ENCODE measurements at regions not wholly inside any gene's neighbourhood (a gene's known extent, or its start where the extent isn't known, plus 50 kb on each side); places are given as distances from the start of the nearest gene placed in this dataset.

- no peak overlapping the region for H3K4me3 ChIP-seq (ENCODE audit: low read depth, low read length)
- no peak for TF ChIP-seq CTCF (IDR thresholded peaks at IDR 0.05; ENCODE audit: insufficient read depth, low read depth, low read length)
- no peak for DNase-seq (ENCODE audit: low read depth)
Measured at GRCh38 chr7:10315881-10316280, 657.8 kb upstream of the PHF14 start.

GRCh38 chr7:10316488-10316887, 657.2 kb upstream of the PHF14 start:
- no peak overlapping the region for H3K4me3 ChIP-seq (ENCODE audit: low read depth, low read length)
- DNase-seq (ENCODE audit: low read depth), result no peak
- no peak for TF ChIP-seq CTCF (IDR thresholded peaks at IDR 0.05; ENCODE audit: insufficient read depth, low read depth, low read length)

- DNase-seq (ENCODE audit: low read depth), result no peak
- no peak overlapping the region for H3K4me3 ChIP-seq (ENCODE audit: low read depth, low read length)
- no peak for TF ChIP-seq CTCF (IDR thresholded peaks at IDR 0.05; ENCODE audit: insufficient read depth, low read depth, low read length)
Measured at GRCh38 chr7:10325395-10325794, 648.3 kb upstream of the PHF14 start.

DNA sequence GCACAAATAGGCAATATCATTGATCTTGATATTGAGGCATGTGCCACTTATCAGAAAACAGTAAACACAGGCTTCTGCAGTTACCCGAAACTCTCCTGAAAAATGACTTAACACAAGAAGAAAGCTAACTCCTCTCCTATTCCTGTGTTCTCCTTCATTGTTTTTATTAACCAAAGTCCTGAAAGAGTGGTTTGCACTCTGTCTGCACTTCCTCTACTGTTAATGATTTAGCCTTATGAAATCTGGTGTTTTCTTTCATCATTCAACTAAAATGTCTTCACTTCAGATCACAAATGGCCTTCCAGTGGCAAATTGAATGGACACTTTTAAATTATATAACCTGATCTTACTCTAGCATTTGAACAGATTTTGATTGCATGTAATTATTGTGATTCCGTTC, 630.6 kb upstream of the PHF14 start:
- no peak for TF ChIP-seq CTCF (IDR thresholded peaks at IDR 0.05; ENCODE audit: insufficient read depth, low read depth, low read length)
- no peak for DNase-seq (ENCODE audit: low read depth)
- H3K4me3 ChIP-seq (ENCODE audit: low read depth, low read length), result no peak overlapping the region

DNA sequence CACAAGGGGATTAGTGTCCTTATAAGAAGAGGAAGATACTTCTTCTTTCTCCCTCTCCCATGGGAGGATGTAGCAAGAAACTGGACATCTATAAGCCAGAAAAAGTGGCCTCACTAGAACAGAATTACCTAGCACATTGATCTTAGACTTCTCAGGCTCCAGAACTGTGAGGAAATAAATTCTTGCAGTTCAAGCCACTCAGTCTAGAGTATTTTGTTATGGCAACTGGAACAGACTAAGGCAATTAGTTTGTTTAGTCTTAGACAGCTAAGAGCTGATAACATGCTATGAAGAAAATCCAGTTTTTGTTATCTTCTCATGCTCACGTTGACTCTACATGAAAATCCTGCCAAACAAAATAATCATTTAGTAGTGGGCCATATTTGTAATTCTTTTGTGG, 627.6 kb upstream of the PHF14 start:
- no peak for TF ChIP-seq CTCF (IDR thresholded peaks at IDR 0.05; ENCODE audit: insufficient read depth, low read depth, low read length)
- DNase-seq (ENCODE audit: low read depth), result no peak

DNA sequence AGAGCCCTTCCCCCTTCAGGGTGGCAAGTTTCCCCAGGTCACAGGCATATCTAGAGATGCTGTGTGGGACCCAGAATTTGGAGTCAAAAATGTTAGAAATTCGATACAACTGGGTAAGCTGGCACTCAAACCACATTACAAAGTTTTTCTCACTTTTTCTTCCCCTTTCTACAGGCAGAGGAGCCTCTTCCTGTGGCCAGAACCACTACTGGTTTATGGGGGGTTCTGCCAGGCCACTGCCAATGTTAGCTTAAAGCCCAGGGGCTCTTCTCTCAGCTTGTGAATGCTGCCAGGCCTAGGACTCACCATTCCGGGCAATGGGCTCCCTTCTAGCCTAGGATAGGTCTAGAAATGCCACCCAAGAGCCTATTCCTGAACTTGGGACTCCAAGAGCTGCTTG, 617.9 kb upstream of the PHF14 start:
- no peak for TF ChIP-seq CTCF (IDR thresholded peaks at IDR 0.05; ENCODE audit: insufficient read depth, low read depth, low read length)
- DNase-seq (ENCODE audit: low read depth), result no peak
- H3K4me3 ChIP-seq (ENCODE audit: low read depth, low read length), result no peak overlapping the region

More for the DNA sequence above, 627.6 kb upstream of the PHF14 start:
- H3K4me3 ChIP-seq (ENCODE audit: low read depth, low read length), result no peak overlapping the region

- DNase-seq (ENCODE audit: low read depth), result no peak
- H3K4me3 ChIP-seq (ENCODE audit: low read depth, low read length), result no peak overlapping the region
- TF ChIP-seq CTCF (IDR thresholded peaks at IDR 0.05; ENCODE audit: insufficient read depth, low read depth, low read length), result no peak
Measured at GRCh38 chr7:10360050-10360449, 613.6 kb upstream of the PHF14 start.
